ENCODE measurements at regions not wholly inside any gene's neighbourhood (a gene's known extent, or its start where the extent isn't known, plus 50 kb on each side); places are given as distances from the start of the nearest gene placed in this dataset.

DNA sequence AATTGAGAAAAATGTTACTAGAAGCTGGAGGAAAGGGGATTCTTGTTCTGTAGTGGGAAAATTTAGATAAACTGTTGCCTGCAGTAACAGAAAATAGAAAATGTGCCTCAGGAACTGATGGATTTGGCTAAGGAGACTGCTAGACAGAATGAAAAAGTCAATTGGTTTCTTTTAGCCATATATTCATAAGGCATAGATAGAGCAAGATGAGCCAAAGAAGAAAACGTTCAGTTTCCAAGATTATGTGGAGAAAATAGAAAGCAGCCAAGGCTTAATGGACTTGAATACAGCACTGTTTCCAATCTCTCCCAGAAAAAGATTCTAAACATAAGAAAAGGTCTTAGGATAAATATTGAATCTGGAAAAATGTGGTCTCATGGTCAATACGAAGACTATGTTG, 115.1 kb upstream of the TCF21 start:
- Mint-ChIP-seq H3K27me3 (peaks cover 9% of the 10 kb centered on the region), H3K4me3 (no peak overlapping the region), H3K4me1 (ENCODE audit: unreplicated experiment) (peaks cover 4% of the 10 kb centered on the region), H3K27ac (no peak overlapping the region), H3K36me3 (no peaks in the 10 kb centered on the region), H3K9me3 (peaks cover 4% of the 10 kb centered on the region)
- DNase-seq (ENCODE audit: extremely low spot score, unreplicated experiment): no peak
- TF ChIP-seq, protein P1, sequence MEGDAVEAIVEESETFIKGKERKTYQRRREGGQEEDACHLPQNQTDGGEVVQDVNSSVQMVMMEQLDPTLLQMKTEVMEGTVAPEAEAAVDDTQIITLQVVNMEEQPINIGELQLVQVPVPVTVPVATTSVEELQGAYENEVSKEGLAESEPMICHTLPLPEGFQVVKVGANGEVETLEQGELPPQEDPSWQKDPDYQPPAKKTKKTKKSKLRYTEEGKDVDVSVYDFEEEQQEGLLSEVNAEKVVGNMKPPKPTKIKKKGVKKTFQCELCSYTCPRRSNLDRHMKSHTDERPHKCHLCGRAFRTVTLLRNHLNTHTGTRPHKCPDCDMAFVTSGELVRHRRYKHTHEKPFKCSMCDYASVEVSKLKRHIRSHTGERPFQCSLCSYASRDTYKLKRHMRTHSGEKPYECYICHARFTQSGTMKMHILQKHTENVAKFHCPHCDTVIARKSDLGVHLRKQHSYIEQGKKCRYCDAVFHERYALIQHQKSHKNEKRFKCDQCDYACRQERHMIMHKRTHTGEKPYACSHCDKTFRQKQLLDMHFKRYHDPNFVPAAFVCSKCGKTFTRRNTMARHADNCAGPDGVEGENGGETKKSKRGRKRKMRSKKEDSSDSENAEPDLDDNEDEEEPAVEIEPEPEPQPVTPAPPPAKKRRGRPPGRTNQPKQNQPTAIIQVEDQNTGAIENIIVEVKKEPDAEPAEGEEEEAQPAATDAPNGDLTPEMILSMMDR (conservative IDR thresholded peaks at IDR 0.05): no peak

DNA sequence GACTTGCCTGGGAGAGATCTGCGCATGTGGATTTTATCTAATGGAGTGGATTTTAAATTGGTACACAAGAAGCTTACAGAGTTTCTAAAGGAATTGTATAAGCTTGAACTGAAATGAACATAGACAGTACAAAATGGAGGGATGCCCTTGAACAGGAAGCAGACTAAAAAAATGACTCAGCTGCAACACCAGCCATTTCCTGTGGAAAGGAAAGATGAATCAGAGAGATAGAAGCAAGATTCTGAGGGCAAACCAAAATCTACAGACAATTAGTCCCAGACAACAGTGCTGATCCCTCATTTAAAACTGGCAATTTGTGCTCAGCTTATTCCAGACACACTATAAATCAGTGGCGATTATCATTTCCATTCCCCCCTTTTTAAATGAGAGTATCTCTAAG, 114.6 kb upstream of the TCF21 start:
- Mint-ChIP-seq H3K27ac (no peak overlapping the region), H3K4me3 (no peak overlapping the region)
- DNase-seq (ENCODE audit: extremely low spot score, unreplicated experiment): no peak

DNA sequence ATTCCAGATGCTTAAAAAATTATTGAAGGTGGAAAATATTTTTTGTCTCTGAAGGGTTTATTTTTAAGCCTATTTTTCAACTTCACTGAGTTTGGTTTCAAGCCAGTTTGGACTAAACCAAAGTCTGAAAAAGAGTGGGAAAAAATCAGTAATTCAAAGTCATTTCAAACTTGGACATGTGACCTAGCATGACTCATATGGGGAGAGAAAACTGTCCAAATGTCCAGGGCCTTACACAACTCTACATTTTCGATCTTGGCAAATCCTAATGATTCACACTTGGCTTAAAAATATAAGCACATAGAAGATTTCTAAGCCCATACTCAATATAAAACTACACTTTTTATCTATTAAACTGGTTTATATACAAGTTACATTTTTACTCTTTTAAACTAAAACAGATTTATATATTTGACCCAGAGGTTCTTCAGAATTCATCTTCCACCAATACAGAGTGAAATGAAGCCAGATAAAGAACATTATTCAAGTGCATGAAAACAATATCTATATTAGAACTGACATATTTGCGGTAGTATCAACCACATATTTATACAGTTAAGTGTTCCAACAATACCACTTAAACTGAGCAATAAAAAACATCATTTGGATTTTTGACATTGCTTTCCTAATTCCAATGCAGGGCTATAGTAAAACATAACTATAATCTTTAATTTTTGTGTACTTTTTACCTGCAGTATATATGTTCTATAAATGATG, 110.3 kb upstream of the TCF21 start:
- H3K4me3 Mint-ChIP-seq: no peak overlapping the region
- H3K27me3 Mint-ChIP-seq: no peaks in the 10 kb centered on the region
- H3K36me3 Mint-ChIP-seq: no peaks in the 10 kb centered on the region
- TF ChIP-seq, protein P1 (conservative IDR thresholded peaks at IDR 0.05): no peak
- no peaks in the 10 kb centered on the region for H3K4me1 Mint-ChIP-seq (ENCODE audit: unreplicated experiment)
- peaks cover 7% of the 10 kb centered on the region for H3K9me3 Mint-ChIP-seq
- DNase-seq (ENCODE audit: extremely low spot score, unreplicated experiment): no peak
- no peak overlapping the region for H3K27ac Mint-ChIP-seq

More for the DNA sequence above, 114.6 kb upstream of the TCF21 start:
- no peaks in the 10 kb centered on the region for H3K36me3 Mint-ChIP-seq
- H3K27me3 Mint-ChIP-seq: peaks cover 9% of the 10 kb centered on the region
- TF ChIP-seq, protein P1 (conservative IDR thresholded peaks at IDR 0.05): no peak
- H3K9me3 Mint-ChIP-seq: peaks cover 4% of the 10 kb centered on the region
- peaks cover 2% of the 10 kb centered on the region for H3K4me1 Mint-ChIP-seq (ENCODE audit: unreplicated experiment)

DNA sequence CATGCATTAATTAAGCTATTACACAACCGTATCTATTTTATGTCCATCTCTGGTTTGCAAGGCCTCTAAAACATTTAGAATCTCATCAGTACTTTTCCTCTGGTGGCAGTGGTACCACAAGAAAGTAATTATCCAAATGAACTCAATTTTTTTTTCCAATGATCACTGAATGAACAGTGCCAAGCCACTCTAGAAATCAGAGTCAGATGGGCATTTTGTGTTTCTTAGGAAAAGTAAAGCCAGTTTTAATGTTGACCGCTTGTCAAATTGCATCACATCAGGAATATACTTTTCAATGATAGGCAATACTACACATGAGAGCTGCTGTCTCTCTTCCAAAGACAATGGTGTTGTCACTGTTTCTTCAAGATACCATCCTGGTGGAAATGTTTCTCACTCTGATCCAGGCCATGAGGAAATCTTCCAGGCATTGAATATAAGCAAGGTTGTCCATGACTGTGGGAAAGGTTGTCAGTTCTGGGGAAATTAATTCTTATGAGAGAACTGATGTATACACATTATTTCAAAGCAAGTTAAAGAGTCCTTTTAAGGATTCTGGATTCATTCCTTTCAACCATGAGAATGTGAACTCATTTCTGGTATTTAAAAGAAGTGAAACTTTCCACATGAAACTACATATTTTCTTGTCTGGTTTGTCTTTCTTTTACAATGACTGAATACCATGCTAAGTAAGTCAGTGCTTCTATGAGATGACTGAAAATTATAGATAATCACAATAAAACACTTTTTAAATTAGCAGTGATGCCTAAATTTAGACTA, 108.8 kb upstream of the TCF21 start:
- TF ChIP-seq, protein P1 (conservative IDR thresholded peaks at IDR 0.05): no peak
- Mint-ChIP-seq H3K27me3 (no peaks in the 10 kb centered on the region), H3K4me3 (no peak overlapping the region), H3K36me3 (no peaks in the 10 kb centered on the region), H3K9me3 (peaks cover 4% of the 10 kb centered on the region), H3K4me1 (ENCODE audit: unreplicated experiment) (no peaks in the 10 kb centered on the region), H3K27ac (no peak overlapping the region)
- DNase-seq (ENCODE audit: extremely low spot score, unreplicated experiment): no peak

DNA sequence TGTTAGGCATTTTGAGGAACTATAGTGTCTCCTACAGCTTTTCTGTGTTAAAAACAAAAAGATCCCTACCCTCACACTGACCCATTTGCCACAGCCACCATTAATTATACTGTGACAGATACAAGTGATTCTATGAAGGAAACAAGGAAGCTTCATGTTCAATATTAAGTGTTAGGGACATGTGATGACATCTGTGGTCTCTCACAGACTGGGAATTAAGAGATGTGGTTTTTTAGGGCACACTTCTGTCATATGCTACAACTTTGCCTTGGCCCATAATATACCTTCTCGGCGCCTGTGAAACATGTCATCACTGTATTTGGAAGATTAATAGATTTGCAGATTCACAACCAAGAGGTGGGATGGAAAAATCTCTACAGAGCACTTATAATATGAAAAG, 102.9 kb upstream of the TCF21 start:
- peaks cover 4% of the 10 kb centered on the region for H3K9me3 Mint-ChIP-seq
- no peak for DNase-seq (ENCODE audit: extremely low spot score, unreplicated experiment)
- no peak overlapping the region for H3K4me3 Mint-ChIP-seq
- no peaks in the 10 kb centered on the region for H3K36me3 Mint-ChIP-seq
- H3K4me1 Mint-ChIP-seq (ENCODE audit: unreplicated experiment): no peaks in the 10 kb centered on the region
- TF ChIP-seq, protein P1 (conservative IDR thresholded peaks at IDR 0.05): no peak
- no peak overlapping the region for H3K27ac Mint-ChIP-seq
- H3K27me3 Mint-ChIP-seq: no peaks in the 10 kb centered on the region
